B cell (primary cell): ENCODE measurements at regions not wholly inside any gene's neighbourhood (a gene's known extent, or its start where the extent isn't known, plus 50 kb on each side); places are given as distances from the start of the nearest gene placed in this dataset.

Experiments
- ATAC-seq: fragments of 200-7000 bp; cut with Tn5 transposase; one replicate; pipeline ENCODE4 v1.10.0; 2021; ENCODE audit warnings: low read depth, mild to moderate bottlenecking, moderate number of reproducible peaks, moderate library complexity
- CTCF ChIA-PET: fragments of 350-600 bp; sonication (Branson Sonifier 250); formaldehyde crosslinking; loops from one replicate; lab custom pipeline; 2021; ENCODE audit warnings: antibody characterized with exemption, inconsistent platforms; lab: Charles Lee
- POLR2A ChIA-PET: fragments of 350-600 bp; sonication (Branson Sonifier 250); formaldehyde crosslinking; loops from one replicate; lab custom pipeline; 2021; ENCODE audit warnings: antibody characterized with exemption; lab: Charles Lee
- DNase-seq: peaks from one replicate; pipeline ENCODE4 v3.0.0; 2013
- H2AFZ ChIP-seq: 2 replicates; pipeline ENCODE4 v1.6.1; 2012; ENCODE audit warnings: mild to moderate bottlenecking, low read depth, low read length; ENCODE audit not compliant: insufficient read depth, poor library complexity, severe bottlenecking
- H3K27ac ChIP-seq, 2 donors: 1 replicate in 1 of 2; 2 replicates in 1 of 2; pipeline ENCODE4 v1.5.1; 2012 to 2013; ENCODE audit warnings: low read length in 2 of 2, mild to moderate bottlenecking in 2 of 2, moderate library complexity in 1 of 2
- H3K27me3 ChIP-seq, 4 experiments: fragments of 200-600 bp in 1 of 4; sonication (generic) in 1 of 4; replicated peaks in 1 of 4; 1 replicate in 2 of 4; 2 replicates in 2 of 4; pipeline versions ENCODE4 v1.6.1 to v1.7.0; 2013 to 2016; ENCODE audit warnings: low read length in 3 of 4, mild to moderate bottlenecking in 2 of 4, mixed read lengths in 1 of 4, moderate library complexity in 1 of 4; ENCODE audit not compliant: insufficient read depth in 4 of 4, control insufficient read depth in 3 of 4; ENCODE audit errors: control extremely low read depth in 1 of 4
- H3K36me3 ChIP-seq, 2 experiments: replicated peaks in 1 of 2; 1 replicate in 1 of 2; 2 replicates in 1 of 2; pipeline versions ENCODE4 v1.6.1 to v1.7.1; 2013; ENCODE audit warnings: low read length in 1 of 2; ENCODE audit not compliant: insufficient read depth in 2 of 2, control insufficient read depth in 1 of 2; ENCODE audit errors: control extremely low read depth in 1 of 2, extremely low read depth in 1 of 2
- H3K4me1 ChIP-seq, 2 donors: fragments of 200-600 bp in 1 of 2; sonication (generic) in 1 of 2; 1 replicate in 1 of 2; 2 replicates in 1 of 2; pipeline versions ENCODE4 v1.5.1 to v1.6.1; 2013 to 2017; ENCODE audit warnings: low read length in 2 of 2; ENCODE audit not compliant: control insufficient read depth in 2 of 2, insufficient read depth in 2 of 2
- H3K4me2 ChIP-seq: replicated peaks from 2 replicates; pipeline ENCODE3; 2012; ENCODE audit warnings: mild to moderate bottlenecking, low read depth, low read length; ENCODE audit not compliant: poor library complexity, severe bottlenecking
- H3K4me3 ChIP-seq, 5 experiments: fragments of 200-600 bp in 1 of 5; sonication (generic) in 1 of 5; 1 replicate in 3 of 5; 2 replicates in 2 of 5; pipeline versions ENCODE4 v1.5.1 to v1.7.0; 2011 to 2016; ENCODE audit warnings: low read length in 4 of 5, mild to moderate bottlenecking in 4 of 5, low read depth in 2 of 5, control low read depth in 1 of 5, moderate library complexity in 1 of 5; ENCODE audit not compliant: insufficient read depth in 1 of 5; ENCODE audit errors: control extremely low read depth in 1 of 5, extremely low read depth in 1 of 5
- H3K79me2 ChIP-seq: fragments of 200-600 bp; sonication (generic); one replicate; pipeline ENCODE4 v1.6.0; 2016; ENCODE audit warnings: low read length; ENCODE audit not compliant: control insufficient read depth, insufficient read depth
- H3K9ac ChIP-seq: fragments of 200-600 bp; sonication (generic); 2 replicates; pipeline ENCODE4 v1.6.1; 2017; ENCODE audit warnings: mild to moderate bottlenecking, low read length, moderate library complexity
- H3K9me3 ChIP-seq, 3 donors: one replicate each; pipeline versions ENCODE4 v1.6.1 to v1.7.1; 2013; ENCODE audit warnings: low read length in 2 of 3; ENCODE audit not compliant: control insufficient read depth in 2 of 3, insufficient read depth in 1 of 3; ENCODE audit errors: control extremely low read depth in 1 of 3
- H4K20me1 ChIP-seq: 2 replicates; pipeline ENCODE4 v1.6.0; 2012; ENCODE audit warnings: mild to moderate bottlenecking, low read length; ENCODE audit not compliant: insufficient read depth, control insufficient read depth, poor library complexity, severe bottlenecking
- H3K27ac Mint-ChIP-seq: one replicate; pipeline ENCODE4 v1.8.0; 2021; ENCODE audit warnings: mixed read lengths
- H3K27me3 Mint-ChIP-seq: one replicate; pipeline ENCODE4 v1.8.0; 2021; ENCODE audit warnings: mixed read lengths
- H3K4me1 Mint-ChIP-seq: one replicate; pipeline ENCODE4 v1.8.0; 2021; ENCODE audit warnings: mixed read lengths
- H3K4me3 Mint-ChIP-seq: one replicate; pipeline ENCODE4 v1.8.0; 2021; ENCODE audit warnings: mixed read lengths
- H3K9me3 Mint-ChIP-seq: one replicate; pipeline ENCODE4 v1.8.0; 2022; ENCODE audit warnings: mixed read lengths; ENCODE audit not compliant: insufficient read depth
- EZH2 ChIP-seq: IDR thresholded peaks from 2 replicates; pipeline ENCODE4 v1.6.1; 2012; ENCODE audit warnings: borderline replicate concordance, low read depth, mild to moderate bottlenecking, moderate library complexity, low read length; ENCODE audit not compliant: insufficient read depth, poor library complexity, severe bottlenecking
- WGBS: methylation state at CpG from one replicate; pipeline ENCODE4 v1.1.5; 2013; ENCODE audit warnings: missing lambda C conversion rate; ENCODE audit not compliant: insufficient coverage; 5-methylcytosine and 5-hydroxymethylcytosine counted together
- intact Hi-C: fragments of 100-400 bp; cut with micrococcal nuclease; formaldehyde crosslinking; loops from one replicate; pipeline ENCODE4 v1.10.0; 2022
- TF ChIP-seq, protein P1 (sequence below): fragments of 200-600 bp; IDR thresholded peaks from one replicate; pipeline ENCODE4 v1.8.0; 2022; ENCODE audit warnings: antibody characterized with exemption, mild to moderate bottlenecking

DNA sequence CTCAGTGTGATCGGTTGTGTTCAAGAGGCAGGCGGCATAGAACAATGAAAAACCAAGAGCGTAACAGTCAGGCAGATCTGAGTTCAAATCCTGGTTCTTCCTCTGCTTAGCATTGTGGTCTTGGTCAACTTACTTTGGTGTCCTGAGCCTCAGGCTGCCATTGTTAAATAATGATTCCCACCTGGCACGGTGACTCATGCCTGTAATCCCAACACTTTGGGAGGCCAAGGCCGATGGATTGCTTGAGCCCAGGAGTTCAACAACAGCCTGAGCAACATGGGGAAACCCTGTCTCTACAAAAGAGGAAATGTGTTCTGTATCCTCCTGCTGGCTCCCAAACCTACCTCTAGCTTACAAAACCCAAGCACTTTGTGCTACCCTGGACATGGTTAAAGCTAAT lies 129.0 kb upstream of the STX18 start:
- Histone ChIP-seq H3K79me2 (no peaks in the 10 kb centered on the region), H3K9ac (no peak overlapping the region), H3K4me1 (peaks cover 0 to 4% of the 10 kb centered on the region in 2 donors), H3K4me3 (no peak overlapping the region), H4K20me1 (no peaks in the 10 kb centered on the region), H3K36me3 (no peaks in the 10 kb centered on the region), H3K9me3 (peaks cover 0 to 4% (median 0%) of the 10 kb centered on the region in 3 donors), H3K27me3 (no peaks in the 10 kb centered on the region), H3K27ac (no peak overlapping the region), H2AFZ (no peak overlapping the region), H3K4me2 (no peak overlapping the region)
- DNase-seq (no peak), ATAC-seq (no peak)
- Mint-ChIP-seq H3K9me3 (no peaks in the 10 kb centered on the region), H3K27ac (no peak overlapping the region), H3K4me3 (no peak overlapping the region), H3K4me1 (peaks cover 3% of the 10 kb centered on the region), H3K27me3 (no peaks in the 10 kb centered on the region)
- POLR2A ChIA-PET, result no interaction called here
- 79% methylated on average over 5 of the region's 5 CpGs for WGBS
- intact Hi-C loops, result no loop called here
- no peak for TF ChIP-seq EZH2
- TF ChIP-seq, protein P1, sequence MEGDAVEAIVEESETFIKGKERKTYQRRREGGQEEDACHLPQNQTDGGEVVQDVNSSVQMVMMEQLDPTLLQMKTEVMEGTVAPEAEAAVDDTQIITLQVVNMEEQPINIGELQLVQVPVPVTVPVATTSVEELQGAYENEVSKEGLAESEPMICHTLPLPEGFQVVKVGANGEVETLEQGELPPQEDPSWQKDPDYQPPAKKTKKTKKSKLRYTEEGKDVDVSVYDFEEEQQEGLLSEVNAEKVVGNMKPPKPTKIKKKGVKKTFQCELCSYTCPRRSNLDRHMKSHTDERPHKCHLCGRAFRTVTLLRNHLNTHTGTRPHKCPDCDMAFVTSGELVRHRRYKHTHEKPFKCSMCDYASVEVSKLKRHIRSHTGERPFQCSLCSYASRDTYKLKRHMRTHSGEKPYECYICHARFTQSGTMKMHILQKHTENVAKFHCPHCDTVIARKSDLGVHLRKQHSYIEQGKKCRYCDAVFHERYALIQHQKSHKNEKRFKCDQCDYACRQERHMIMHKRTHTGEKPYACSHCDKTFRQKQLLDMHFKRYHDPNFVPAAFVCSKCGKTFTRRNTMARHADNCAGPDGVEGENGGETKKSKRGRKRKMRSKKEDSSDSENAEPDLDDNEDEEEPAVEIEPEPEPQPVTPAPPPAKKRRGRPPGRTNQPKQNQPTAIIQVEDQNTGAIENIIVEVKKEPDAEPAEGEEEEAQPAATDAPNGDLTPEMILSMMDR, result no peak
- CTCF ChIA-PET, result no interaction called here

DNA sequence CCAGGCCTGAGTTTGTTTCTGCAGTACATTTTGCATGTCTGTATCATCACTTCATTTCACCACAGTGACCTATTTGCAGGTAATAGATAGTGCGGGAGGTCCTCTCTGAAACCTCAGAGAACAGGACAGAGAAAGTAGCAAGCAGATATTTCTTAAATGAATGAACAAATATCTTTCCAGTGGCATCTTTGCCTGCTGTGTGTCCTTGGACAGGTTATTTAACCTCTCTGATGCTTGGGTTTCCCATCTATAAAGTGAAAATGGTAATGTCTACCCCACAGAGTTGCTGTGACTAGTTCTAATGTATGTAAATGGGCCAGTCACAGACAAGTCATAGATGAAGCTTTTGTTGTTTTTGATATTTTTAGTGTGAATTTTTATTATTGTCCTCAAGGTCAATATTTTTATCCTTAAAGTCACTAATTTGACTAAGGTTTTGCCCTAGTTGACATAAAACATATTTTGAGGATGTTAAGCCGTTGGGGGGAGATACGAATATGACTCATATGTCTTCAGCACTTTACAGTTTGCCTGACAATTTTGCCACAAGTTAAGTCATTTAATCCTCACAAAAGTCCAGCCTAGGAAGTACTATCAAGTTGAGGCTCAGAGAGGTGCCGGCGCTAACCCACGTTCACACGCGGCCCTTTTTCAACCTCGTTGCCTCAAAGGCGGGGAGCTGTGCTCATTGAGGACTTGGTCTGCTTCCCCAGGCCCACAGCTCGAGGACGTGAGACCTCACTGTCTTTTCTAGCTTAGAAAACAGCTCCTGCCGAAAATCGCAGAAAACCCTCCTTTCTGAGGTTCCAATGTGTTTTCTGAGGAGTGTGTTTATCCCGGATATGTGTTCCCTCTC lies 126.7 kb upstream of the STX18 start:
- POLR2A ChIA-PET, result no interaction called here
- Histone ChIP-seq H3K79me2 (no peaks in the 10 kb centered on the region), H3K4me1 (peaks cover 0 to 4% of the 10 kb centered on the region in 2 donors), H4K20me1 (no peaks in the 10 kb centered on the region), H3K4me3 (no peak overlapping the region), H2AFZ (no peak overlapping the region), H3K27me3 (no peaks in the 10 kb centered on the region), H3K9ac (no peak overlapping the region), H3K27ac (no peak overlapping the region), H3K9me3 (peaks cover 0 to 4% (median 0%) of the 10 kb centered on the region in 3 donors), H3K36me3 (no peaks in the 10 kb centered on the region), H3K4me2 (no peak overlapping the region)
- DNase-seq, result no peak
- TF ChIP-seq, protein P1, result no peak
- no peak for TF ChIP-seq EZH2
- H3K4me1 Mint-ChIP-seq, result peaks cover 3% of the 10 kb centered on the region
- intact Hi-C loops, result no loop called here
- H3K27ac Mint-ChIP-seq, result no peak overlapping the region
- H3K9me3 Mint-ChIP-seq, result no peaks in the 10 kb centered on the region
- H3K27me3 Mint-ChIP-seq, result no peaks in the 10 kb centered on the region
- no peak for ATAC-seq
- no peak overlapping the region for H3K4me3 Mint-ChIP-seq
- WGBS, result 59% methylated on average over 13 of the region's 15 CpGs
- CTCF ChIA-PET, result interaction anchor here (2.0 kb wide), 1 partner anchor 13 kb away, joined by 8 read pairs; no protein-coding TSS in a partner anchor
